Ammon's horn (tissue), 1 donor: ENCODE measurements at regions not wholly inside any gene's neighbourhood (a gene's known extent, or its start where the extent isn't known, plus 50 kb on each side); places are given as distances from the start of the nearest gene placed in this dataset.

Source experiments
- DNase-seq: peaks from one replicate; pipeline ENCODE4 v3.0.0-alpha.2; 2016; ENCODE audit warnings: low spot score

DNA sequence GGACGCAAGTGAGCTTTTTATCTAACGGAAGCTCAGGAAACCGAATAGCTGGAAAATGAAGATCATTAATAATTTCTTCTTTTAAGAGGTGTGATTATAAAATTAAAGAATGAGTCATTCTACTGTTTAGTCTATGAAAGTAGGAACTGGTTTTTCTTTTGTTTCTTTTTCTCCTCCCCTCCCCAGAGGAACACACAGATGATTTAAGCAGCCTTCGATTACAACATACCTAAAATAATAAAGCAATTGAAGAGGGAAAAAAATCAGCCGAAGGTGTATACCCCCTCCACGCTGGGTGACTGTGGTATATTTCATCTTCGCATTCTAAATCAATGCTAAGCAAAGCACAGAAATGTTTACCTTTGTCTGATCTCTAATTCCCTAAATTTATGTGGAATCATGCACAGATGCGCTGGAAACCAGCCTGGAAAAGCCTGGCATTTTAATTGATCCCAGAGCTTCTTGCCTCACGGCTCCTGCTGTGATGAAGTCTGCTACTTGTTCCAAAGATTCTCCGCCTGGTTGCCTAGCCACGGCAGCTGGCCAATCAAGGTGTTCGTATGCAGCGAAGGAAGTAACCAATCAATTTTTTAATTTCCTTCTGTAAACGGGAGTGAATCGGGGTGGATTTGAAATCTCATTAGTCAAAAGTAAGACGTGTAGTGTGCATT lies 133.9 kb downstream of the FANCF start:
- DNase-seq, result peak; percentile 43

- DNase-seq, result no peak
These were observed 142.0 kb downstream of the SLC17A6 start for GRCh38 chr11:22479971-22480720.

- no peak for DNase-seq
These were observed 141.0 kb downstream of the SLC17A6 start for GRCh38 chr11:22479208-22479607.

DNA sequence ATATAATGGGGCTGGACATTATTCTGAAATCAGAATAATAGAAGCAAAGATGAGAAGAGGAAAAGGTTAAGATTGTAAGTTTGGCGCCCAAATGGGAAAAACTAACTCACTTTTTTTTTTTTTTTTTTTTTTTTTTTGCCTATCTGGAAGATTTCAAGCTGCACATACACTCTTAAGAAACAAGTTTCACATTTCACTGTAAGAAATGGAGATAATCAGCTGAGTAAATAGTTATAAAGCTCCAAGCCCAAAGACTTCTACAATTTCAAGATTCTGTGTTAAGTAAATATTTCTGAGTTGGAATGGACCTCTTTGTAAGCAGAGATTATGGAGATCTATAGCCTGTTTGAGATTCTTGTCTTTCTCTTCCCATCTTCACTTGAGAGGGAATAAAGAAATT lies 140.0 kb downstream of the SLC17A6 start:
- no peak for DNase-seq

GRCh38 chr11:22477312-22477711 lies 139.1 kb downstream of the SLC17A6 start:
- no peak for DNase-seq

GRCh38 chr11:22476589-22476988 lies 138.4 kb downstream of the SLC17A6 start:
- no peak for DNase-seq

DNA sequence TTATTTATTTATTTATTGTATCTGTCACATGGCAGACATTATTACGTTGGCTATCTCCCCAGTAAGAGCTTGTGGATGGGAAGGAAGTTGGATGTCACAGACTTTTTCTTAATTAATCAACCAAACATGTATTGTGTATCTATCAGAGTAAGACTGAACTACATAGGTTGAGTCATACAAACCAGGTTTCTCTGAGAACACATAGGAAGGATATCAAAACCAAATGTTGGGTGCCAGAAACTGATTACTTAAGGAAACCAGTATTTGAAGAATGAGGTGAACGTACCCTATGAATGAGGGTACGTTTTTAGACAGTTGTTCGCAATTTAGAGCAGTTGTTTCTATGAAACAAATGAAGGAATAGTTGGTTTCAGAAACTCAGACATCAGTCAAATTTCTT lies 136.4 kb downstream of the SLC17A6 start:
- DNase-seq, result no peak

DNA sequence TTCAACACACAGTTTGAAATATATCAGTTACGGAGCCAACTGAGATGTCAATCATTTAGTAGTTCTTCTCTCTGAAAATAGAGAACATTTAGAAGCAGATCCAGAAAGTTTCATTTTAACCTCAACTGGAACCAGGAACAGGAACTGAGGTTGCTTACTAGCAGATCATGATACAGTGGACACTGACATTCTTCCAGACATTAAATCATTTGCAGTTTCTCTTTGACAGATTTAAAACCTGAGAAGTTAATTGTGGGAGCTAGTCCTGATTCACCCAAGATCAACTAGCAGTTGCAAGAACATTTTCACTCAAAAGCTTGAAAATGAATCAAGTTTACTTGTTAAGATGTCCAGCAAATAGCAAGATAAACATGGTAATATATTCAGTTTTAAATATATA lies 135.4 kb downstream of the SLC17A6 start:
- no peak for DNase-seq

- DNase-seq, result no peak
These were observed 134.1 kb downstream of the SLC17A6 start for GRCh38 chr11:22472306-22472705.

DNA sequence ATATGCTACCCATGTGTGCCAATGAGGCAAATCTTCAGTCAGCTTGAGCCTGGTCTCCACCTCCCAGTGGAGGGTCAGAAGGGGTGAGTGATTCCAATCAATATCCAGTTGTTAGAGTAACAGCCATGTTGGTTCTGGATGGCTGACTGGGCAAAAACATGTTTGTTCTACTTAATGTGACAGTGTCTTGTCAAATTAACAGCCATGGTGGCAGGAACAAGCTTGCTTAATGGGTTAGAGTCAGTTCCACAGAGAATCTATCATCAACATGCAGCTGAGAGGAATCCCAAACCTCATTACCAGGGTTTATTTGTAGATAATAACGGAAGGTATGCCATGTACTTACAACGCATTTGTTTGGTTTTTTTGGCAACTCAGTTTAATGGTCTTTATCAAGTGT lies 133.2 kb downstream of the SLC17A6 start:
- DNase-seq, result no peak

DNA sequence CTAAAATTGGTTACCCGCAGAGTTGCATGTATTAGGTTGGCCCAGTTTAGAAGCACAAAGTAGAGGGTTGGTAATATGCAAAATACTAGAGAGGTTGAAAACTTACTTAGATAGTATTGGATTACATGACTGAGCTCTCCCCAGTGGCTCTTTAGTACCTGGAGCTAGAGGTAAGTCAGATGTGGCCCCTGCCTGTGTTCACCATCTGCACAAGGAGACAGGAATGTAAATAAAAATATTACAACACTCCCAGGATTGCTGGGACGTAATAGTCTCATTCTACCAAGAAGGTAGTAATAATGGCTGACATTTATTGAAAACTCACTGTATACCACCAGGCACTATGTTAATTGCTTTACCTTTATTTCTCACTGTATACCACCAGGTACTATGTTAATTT lies 129.6 kb downstream of the SLC17A6 start:
- DNase-seq, result no peak

- no peak for DNase-seq
These were observed 129.1 kb downstream of the SLC17A6 start for GRCh38 chr11:22467248-22467647.

DNA sequence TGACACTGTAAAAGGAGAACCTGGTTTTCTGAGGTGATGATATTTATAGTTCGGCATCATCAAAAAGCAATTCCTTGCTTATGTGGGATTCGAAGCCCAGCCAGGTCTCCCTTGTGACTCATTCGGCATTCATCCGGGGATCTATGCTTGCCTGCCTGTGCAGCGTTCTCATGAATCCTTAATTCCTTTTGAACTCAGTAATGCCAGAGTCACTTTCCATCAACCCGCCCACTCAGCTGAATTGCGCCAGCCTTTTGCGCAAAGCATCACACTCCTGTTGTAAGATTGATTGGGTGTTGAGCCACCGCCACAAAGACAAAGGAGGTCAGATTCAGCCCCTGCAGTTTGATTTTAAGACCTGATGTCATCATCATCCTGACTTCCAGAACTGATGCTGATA lies 128.6 kb downstream of the SLC17A6 start:
- DNase-seq, result no peak

- no peak for DNase-seq
These were observed 128.2 kb downstream of the SLC17A6 start for GRCh38 chr11:22466351-22466750.

GRCh38 chr11:22465620-22466019 lies 127.4 kb downstream of the SLC17A6 start:
- DNase-seq, result no peak

- no peak for DNase-seq
These were observed 123.4 kb downstream of the SLC17A6 start for GRCh38 chr11:22461626-22462025.

DNA sequence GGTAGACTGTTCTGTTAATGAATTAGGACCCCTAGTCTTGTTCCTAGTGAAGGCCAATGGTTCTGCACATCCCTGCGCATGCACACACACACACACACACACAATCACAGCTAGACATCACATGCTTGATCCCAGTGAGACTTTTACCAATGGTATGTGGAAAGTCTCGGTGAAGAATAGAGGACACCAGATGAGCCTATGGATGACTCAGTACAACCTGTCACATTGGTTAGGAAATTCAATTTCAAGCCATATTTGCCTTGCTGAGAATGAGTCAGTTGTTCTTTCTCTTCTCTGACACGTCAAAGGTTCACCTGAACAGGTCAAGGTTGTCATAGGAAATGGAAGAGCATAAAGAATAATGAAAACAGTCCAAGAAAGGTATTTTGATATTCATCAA lies 122.0 kb downstream of the SLC17A6 start:
- no peak for DNase-seq

DNA sequence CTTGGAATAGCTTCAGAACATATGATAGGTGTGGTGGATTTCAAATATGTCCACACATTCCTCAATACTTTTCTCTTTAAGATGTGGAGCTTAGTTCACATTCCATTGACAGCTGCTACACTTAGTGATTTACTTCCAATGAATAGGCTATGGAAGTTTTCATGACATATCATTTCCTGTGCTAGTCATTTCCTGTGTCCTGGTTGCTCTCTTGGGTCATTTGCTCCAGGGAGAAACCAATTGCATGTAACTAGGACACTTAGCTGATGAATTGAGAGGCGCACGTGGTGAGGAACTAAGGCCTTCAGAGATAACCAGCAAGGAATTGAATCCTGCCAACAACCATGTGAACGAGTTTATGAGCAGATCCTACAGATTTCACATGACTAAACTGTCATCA lies 120.9 kb downstream of the SLC17A6 start:
- no peak for DNase-seq

- no peak for DNase-seq
These were observed 120.0 kb downstream of the SLC17A6 start for GRCh38 chr11:22458161-22458560.

DNA sequence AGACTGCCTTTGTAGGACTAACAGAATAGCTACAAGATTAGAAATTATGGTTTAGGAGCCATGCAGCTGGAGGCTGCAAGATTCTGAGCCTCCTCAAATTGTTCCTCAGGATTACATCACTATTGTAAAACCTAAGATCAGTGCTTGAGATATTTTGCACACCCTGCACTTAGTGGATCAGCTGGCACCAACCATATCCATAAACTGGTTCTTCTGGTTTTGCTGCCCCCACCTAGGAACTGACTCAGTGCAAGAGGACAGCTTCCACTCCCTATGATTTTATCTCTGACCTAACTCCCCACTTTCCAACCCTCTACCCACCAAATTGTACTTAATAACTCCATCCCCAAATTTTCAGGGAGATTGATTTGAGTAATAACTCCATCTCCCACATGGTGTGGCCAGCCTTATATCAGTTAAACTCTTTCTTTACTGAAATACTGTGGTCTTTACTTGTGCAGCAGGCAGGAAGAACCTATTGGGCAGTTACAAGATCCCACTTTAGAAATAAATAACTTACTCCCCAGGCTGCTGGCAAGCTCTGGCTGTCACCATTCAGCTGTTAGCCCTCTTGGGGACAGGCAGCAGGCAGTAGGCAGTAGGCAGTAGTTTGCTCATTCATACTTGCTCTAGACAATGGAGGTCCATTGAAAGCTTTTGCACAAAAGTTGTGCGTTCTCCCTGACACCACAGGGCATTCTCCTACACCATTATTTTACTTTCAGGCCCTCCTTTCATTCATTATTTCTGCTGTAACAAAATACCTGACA lies 119.0 kb downstream of the SLC17A6 start:
- no peak for DNase-seq

- no peak for DNase-seq
These were observed 116.4 kb downstream of the SLC17A6 start for GRCh38 chr11:22454461-22455090.

DNA sequence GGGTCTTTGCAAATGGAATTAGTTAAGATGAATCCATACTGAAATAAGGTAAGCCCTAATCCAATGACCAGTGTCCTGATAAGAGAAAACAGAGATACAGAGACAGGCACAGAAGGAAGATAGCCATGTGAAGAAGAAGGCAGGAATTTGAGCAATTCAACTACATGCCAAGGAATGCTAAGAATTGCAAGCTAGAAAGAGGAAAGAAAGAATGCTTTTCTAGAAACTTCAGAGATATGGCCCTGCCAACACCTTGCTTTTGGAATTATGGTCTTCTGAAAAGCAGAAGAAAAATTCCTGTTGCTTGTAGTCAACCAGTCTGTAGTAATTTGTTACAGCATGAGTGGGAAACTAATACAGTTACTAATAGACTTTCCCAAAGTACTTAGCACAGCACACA lies 111.3 kb downstream of the SLC17A6 start:
- DNase-seq, result no peak

- no peak for DNase-seq
These were observed 105.9 kb downstream of the SLC17A6 start for GRCh38 chr11:22444076-22444475.
